B cell (primary cell): ENCODE measurements at regions not wholly inside any gene's neighbourhood (a gene's known extent, or its start where the extent isn't known, plus 50 kb on each side); places are given as distances from the start of the nearest gene placed in this dataset.
"Not testable (repeated sequence)": the region's sequence is repeated elsewhere in the genome, so short reads cannot be mapped to it uniquely, and the experiment has no call there.

Experiments
- ATAC-seq: fragments of 200-7000 bp; cut with Tn5 transposase; one replicate; pipeline ENCODE4 v1.10.0; 2021; ENCODE audit warnings: low read depth, mild to moderate bottlenecking, moderate number of reproducible peaks, moderate library complexity
- CTCF ChIA-PET: fragments of 350-600 bp; sonication (Branson Sonifier 250); formaldehyde crosslinking; loops from one replicate; lab custom pipeline; 2021; ENCODE audit warnings: antibody characterized with exemption, inconsistent platforms; lab: Charles Lee
- POLR2A ChIA-PET: fragments of 350-600 bp; sonication (Branson Sonifier 250); formaldehyde crosslinking; loops from one replicate; lab custom pipeline; 2021; ENCODE audit warnings: antibody characterized with exemption; lab: Charles Lee
- DNase-seq: peaks from one replicate; pipeline ENCODE4 v3.0.0; 2013
- H2AFZ ChIP-seq: 2 replicates; pipeline ENCODE4 v1.6.1; 2012; ENCODE audit warnings: mild to moderate bottlenecking, low read depth, low read length; ENCODE audit not compliant: insufficient read depth, poor library complexity, severe bottlenecking
- H3K27ac ChIP-seq, 2 donors: 1 replicate in 1 of 2; 2 replicates in 1 of 2; pipeline ENCODE4 v1.5.1; 2012 to 2013; ENCODE audit warnings: low read length in 2 of 2, mild to moderate bottlenecking in 2 of 2, moderate library complexity in 1 of 2
- H3K27me3 ChIP-seq, 4 experiments: fragments of 200-600 bp in 1 of 4; sonication (generic) in 1 of 4; replicated peaks in 1 of 4; 1 replicate in 2 of 4; 2 replicates in 2 of 4; pipeline versions ENCODE4 v1.6.1 to v1.7.0; 2013 to 2016; ENCODE audit warnings: low read length in 3 of 4, mild to moderate bottlenecking in 2 of 4, mixed read lengths in 1 of 4, moderate library complexity in 1 of 4; ENCODE audit not compliant: insufficient read depth in 4 of 4, control insufficient read depth in 3 of 4; ENCODE audit errors: control extremely low read depth in 1 of 4
- H3K36me3 ChIP-seq, 2 experiments: replicated peaks in 1 of 2; 1 replicate in 1 of 2; 2 replicates in 1 of 2; pipeline versions ENCODE4 v1.6.1 to v1.7.1; 2013; ENCODE audit warnings: low read length in 1 of 2; ENCODE audit not compliant: insufficient read depth in 2 of 2, control insufficient read depth in 1 of 2; ENCODE audit errors: control extremely low read depth in 1 of 2, extremely low read depth in 1 of 2
- H3K4me1 ChIP-seq, 2 donors: fragments of 200-600 bp in 1 of 2; sonication (generic) in 1 of 2; 1 replicate in 1 of 2; 2 replicates in 1 of 2; pipeline versions ENCODE4 v1.5.1 to v1.6.1; 2013 to 2017; ENCODE audit warnings: low read length in 2 of 2; ENCODE audit not compliant: control insufficient read depth in 2 of 2, insufficient read depth in 2 of 2
- H3K4me2 ChIP-seq: replicated peaks from 2 replicates; pipeline ENCODE3; 2012; ENCODE audit warnings: mild to moderate bottlenecking, low read depth, low read length; ENCODE audit not compliant: poor library complexity, severe bottlenecking
- H3K4me3 ChIP-seq, 5 experiments: fragments of 200-600 bp in 1 of 5; sonication (generic) in 1 of 5; 1 replicate in 3 of 5; 2 replicates in 2 of 5; pipeline versions ENCODE4 v1.5.1 to v1.7.0; 2011 to 2016; ENCODE audit warnings: low read length in 4 of 5, mild to moderate bottlenecking in 4 of 5, low read depth in 2 of 5, control low read depth in 1 of 5, moderate library complexity in 1 of 5; ENCODE audit not compliant: insufficient read depth in 1 of 5; ENCODE audit errors: control extremely low read depth in 1 of 5, extremely low read depth in 1 of 5
- H3K79me2 ChIP-seq: fragments of 200-600 bp; sonication (generic); one replicate; pipeline ENCODE4 v1.6.0; 2016; ENCODE audit warnings: low read length; ENCODE audit not compliant: control insufficient read depth, insufficient read depth
- H3K9ac ChIP-seq: fragments of 200-600 bp; sonication (generic); 2 replicates; pipeline ENCODE4 v1.6.1; 2017; ENCODE audit warnings: mild to moderate bottlenecking, low read length, moderate library complexity
- H3K9me3 ChIP-seq, 3 donors: one replicate each; pipeline versions ENCODE4 v1.6.1 to v1.7.1; 2013; ENCODE audit warnings: low read length in 2 of 3; ENCODE audit not compliant: control insufficient read depth in 2 of 3, insufficient read depth in 1 of 3; ENCODE audit errors: control extremely low read depth in 1 of 3
- H4K20me1 ChIP-seq: 2 replicates; pipeline ENCODE4 v1.6.0; 2012; ENCODE audit warnings: mild to moderate bottlenecking, low read length; ENCODE audit not compliant: insufficient read depth, control insufficient read depth, poor library complexity, severe bottlenecking
- H3K27ac Mint-ChIP-seq: one replicate; pipeline ENCODE4 v1.8.0; 2021; ENCODE audit warnings: mixed read lengths
- H3K27me3 Mint-ChIP-seq: one replicate; pipeline ENCODE4 v1.8.0; 2021; ENCODE audit warnings: mixed read lengths
- H3K4me1 Mint-ChIP-seq: one replicate; pipeline ENCODE4 v1.8.0; 2021; ENCODE audit warnings: mixed read lengths
- H3K4me3 Mint-ChIP-seq: one replicate; pipeline ENCODE4 v1.8.0; 2021; ENCODE audit warnings: mixed read lengths
- H3K9me3 Mint-ChIP-seq: one replicate; pipeline ENCODE4 v1.8.0; 2022; ENCODE audit warnings: mixed read lengths; ENCODE audit not compliant: insufficient read depth
- EZH2 ChIP-seq: IDR thresholded peaks from 2 replicates; pipeline ENCODE4 v1.6.1; 2012; ENCODE audit warnings: borderline replicate concordance, low read depth, mild to moderate bottlenecking, moderate library complexity, low read length; ENCODE audit not compliant: insufficient read depth, poor library complexity, severe bottlenecking
- WGBS: methylation state at CpG from one replicate; pipeline ENCODE4 v1.1.5; 2013; ENCODE audit warnings: missing lambda C conversion rate; ENCODE audit not compliant: insufficient coverage; 5-methylcytosine and 5-hydroxymethylcytosine counted together
- intact Hi-C: fragments of 100-400 bp; cut with micrococcal nuclease; formaldehyde crosslinking; loops from one replicate; pipeline ENCODE4 v1.10.0; 2022
- TF ChIP-seq, protein P1 (sequence below): fragments of 200-600 bp; IDR thresholded peaks from one replicate; pipeline ENCODE4 v1.8.0; 2022; ENCODE audit warnings: antibody characterized with exemption, mild to moderate bottlenecking

DNA sequence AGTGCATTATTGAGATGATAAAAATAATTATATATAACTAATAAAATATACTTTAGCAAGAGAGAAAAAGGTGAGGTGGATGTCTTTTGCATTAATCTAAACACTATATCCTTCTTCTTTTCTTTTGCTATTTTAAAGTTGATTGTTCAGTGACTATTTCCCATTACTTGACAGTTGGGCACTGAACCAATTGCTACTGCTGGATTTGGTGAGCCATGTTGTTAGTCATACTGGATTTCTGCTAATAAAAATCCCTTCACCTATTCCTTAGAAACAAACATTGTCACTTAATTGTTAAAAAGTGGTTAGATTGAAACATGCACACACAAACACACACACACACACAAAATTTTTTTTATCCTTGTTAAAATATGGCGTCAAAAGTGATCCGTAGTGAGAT is 251.6 kb upstream of the ALG10 start:
- Histone ChIP-seq H2AFZ (no peak overlapping the region), H3K4me3 (no peak overlapping the region), H3K27me3 (no peaks in the 10 kb centered on the region), H3K36me3 (no peaks in the 10 kb centered on the region), H3K79me2 (no peaks in the 10 kb centered on the region), H3K4me1 (no peaks in the 10 kb centered on the region), H3K4me2 (no peak overlapping the region), H4K20me1 (no peaks in the 10 kb centered on the region), H3K27ac (no peak overlapping the region), H3K9ac (no peak overlapping the region), H3K9me3 (peaks cover 0 to 4% (median 0%) of the 10 kb centered on the region in 3 donors)
- Mint-ChIP-seq H3K27ac (no peak overlapping the region), H3K4me3 (no peak overlapping the region), H3K9me3 (no peaks in the 10 kb centered on the region), H3K27me3 (no peaks in the 10 kb centered on the region), H3K4me1 (no peaks in the 10 kb centered on the region)
- intact Hi-C loops: no loop called here
- CTCF ChIA-PET: no interaction called here
- DNase-seq: no peak
- POLR2A ChIA-PET: no interaction called here
- WGBS: no CpG with 5 or more reads among the region's 2 CpGs
- TF ChIP-seq, protein P1, sequence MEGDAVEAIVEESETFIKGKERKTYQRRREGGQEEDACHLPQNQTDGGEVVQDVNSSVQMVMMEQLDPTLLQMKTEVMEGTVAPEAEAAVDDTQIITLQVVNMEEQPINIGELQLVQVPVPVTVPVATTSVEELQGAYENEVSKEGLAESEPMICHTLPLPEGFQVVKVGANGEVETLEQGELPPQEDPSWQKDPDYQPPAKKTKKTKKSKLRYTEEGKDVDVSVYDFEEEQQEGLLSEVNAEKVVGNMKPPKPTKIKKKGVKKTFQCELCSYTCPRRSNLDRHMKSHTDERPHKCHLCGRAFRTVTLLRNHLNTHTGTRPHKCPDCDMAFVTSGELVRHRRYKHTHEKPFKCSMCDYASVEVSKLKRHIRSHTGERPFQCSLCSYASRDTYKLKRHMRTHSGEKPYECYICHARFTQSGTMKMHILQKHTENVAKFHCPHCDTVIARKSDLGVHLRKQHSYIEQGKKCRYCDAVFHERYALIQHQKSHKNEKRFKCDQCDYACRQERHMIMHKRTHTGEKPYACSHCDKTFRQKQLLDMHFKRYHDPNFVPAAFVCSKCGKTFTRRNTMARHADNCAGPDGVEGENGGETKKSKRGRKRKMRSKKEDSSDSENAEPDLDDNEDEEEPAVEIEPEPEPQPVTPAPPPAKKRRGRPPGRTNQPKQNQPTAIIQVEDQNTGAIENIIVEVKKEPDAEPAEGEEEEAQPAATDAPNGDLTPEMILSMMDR: no peak
- no peak for TF ChIP-seq EZH2
- ATAC-seq: no peak

DNA sequence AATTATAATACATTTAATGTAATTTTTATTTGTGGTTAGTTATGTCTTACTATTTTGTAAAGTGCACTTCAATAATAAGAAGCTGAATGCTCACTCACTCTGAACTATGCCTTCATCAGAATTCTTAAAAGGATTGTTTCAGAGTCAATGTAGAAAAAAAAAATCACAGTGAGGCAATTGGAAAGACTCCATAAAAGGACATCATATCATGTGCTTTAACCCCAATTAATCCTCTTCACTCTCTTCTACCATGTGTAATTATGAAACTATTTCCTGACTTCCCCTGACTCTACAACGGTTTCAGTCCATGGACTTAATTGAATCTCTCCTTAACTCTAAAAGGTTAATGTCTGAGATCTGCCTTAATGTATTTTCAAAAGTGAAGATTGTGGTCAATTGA is 250.4 kb upstream of the ALG10 start:
- Histone ChIP-seq H3K27ac (no peak overlapping the region), H2AFZ (no peak overlapping the region), H4K20me1 (no peaks in the 10 kb centered on the region), H3K9ac (no peak overlapping the region), H3K79me2 (no peaks in the 10 kb centered on the region), H3K4me2 (no peak overlapping the region), H3K9me3 (peaks cover 0 to 4% (median 0%) of the 10 kb centered on the region in 3 donors), H3K4me3 (no peak overlapping the region), H3K36me3 (no peaks in the 10 kb centered on the region), H3K4me1 (no peaks in the 10 kb centered on the region), H3K27me3 (no peaks in the 10 kb centered on the region)
- H3K9me3 Mint-ChIP-seq: no peaks in the 10 kb centered on the region
- no CpG with 5 or more reads among the region's 1 CpG for WGBS
- DNase-seq: no peak
- no peak for ATAC-seq
- intact Hi-C loops: no loop called here
- no peak overlapping the region for H3K27ac Mint-ChIP-seq
- CTCF ChIA-PET: no interaction called here
- H3K27me3 Mint-ChIP-seq: no peaks in the 10 kb centered on the region
- no peak overlapping the region for H3K4me3 Mint-ChIP-seq
- POLR2A ChIA-PET: no interaction called here
- TF ChIP-seq EZH2: no peak
- TF ChIP-seq, protein P1: no peak
- H3K4me1 Mint-ChIP-seq: no peaks in the 10 kb centered on the region

DNA sequence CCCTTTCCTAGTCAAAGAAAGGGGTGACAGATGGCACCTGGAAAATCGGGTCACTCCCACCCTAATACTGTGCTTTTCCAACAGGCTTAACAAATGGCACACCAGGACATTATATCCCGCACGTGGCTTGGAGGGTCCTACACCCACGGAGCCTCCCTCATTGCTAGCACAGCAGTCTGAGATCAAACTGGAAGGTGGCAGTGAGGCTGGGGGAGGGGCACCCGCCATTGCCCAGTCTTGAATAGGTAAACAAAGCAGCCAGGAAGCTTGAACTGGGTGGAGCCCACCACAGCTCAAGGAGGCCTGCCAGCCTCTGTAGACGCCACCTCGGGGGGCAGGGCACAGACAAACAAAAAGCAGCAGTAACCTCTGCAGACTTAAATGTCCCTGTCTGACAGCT is 249.2 kb upstream of the ALG10 start:
- 92% methylated on average over 4 of the region's 7 CpGs for WGBS
- H3K4me1 ChIP-seq, H3K27me3 Mint-ChIP-seq, H3K4me2 ChIP-seq, H3K9ac ChIP-seq, POLR2A ChIA-PET, H3K9me3 ChIP-seq, intact Hi-C loops, H3K9me3 Mint-ChIP-seq, H3K36me3 ChIP-seq, H3K4me3 Mint-ChIP-seq, H3K4me3 ChIP-seq, H3K27ac Mint-ChIP-seq, ATAC-seq, CTCF ChIA-PET, H3K4me1 Mint-ChIP-seq, H3K27me3 ChIP-seq, DNase-seq, H3K79me2 ChIP-seq, H2AFZ ChIP-seq, H4K20me1 ChIP-seq, H3K27ac ChIP-seq: not testable (repeated sequence)
